LNCAP (cell line): ENCODE measurements at regions not wholly inside any gene's neighbourhood (a gene's known extent, or its start where the extent isn't known, plus 50 kb on each side); places are given as distances from the start of the nearest gene placed in this dataset.

Experiments used
- TF ChIP-seq, protein P1 (sequence below): fragments of 450-650 bp; IDR thresholded peaks from 2 replicates; pipeline ENCODE4 v1.5.1; 2017; ENCODE audit warnings: mild to moderate bottlenecking

DNA sequence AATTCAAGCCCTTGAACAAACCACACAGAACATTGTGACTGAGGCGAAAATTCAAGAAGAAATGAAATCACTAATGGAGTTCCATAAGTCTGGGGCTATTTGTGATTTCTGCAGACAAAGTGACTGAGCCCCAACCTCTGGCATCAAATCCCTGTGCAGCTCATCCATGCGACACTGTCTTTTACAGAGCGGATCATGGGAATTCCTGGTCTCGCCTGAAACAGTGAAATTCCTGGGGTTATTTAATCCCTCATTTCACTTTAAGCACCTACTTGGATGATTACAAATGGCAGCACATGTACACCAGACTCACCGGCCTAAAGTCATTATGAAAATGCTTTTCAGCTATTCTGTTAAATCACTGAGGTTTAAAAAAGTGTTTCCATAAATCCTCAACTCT, 102.4 kb upstream of the CDH4 start:
- TF ChIP-seq, protein P1, sequence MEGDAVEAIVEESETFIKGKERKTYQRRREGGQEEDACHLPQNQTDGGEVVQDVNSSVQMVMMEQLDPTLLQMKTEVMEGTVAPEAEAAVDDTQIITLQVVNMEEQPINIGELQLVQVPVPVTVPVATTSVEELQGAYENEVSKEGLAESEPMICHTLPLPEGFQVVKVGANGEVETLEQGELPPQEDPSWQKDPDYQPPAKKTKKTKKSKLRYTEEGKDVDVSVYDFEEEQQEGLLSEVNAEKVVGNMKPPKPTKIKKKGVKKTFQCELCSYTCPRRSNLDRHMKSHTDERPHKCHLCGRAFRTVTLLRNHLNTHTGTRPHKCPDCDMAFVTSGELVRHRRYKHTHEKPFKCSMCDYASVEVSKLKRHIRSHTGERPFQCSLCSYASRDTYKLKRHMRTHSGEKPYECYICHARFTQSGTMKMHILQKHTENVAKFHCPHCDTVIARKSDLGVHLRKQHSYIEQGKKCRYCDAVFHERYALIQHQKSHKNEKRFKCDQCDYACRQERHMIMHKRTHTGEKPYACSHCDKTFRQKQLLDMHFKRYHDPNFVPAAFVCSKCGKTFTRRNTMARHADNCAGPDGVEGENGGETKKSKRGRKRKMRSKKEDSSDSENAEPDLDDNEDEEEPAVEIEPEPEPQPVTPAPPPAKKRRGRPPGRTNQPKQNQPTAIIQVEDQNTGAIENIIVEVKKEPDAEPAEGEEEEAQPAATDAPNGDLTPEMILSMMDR = no peak

DNA sequence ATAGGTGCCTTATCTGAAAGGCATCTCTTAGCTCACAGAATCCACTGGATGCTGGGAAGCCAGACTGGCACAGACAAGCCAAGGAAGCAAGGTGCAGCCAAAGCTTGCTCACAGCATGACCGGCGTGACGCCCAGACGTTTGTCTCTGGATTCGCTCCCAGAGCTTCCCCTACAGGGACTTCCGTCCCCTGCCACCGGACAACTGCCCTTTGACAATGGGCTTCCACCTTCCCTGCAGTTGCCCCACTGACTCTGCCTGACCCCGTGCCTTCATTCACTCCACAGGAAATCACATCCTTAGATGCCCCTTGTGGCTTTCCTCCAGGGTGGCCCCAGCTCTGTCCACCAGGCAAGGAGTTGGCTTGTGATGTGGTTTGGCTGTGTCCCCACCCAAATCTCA, 94.8 kb upstream of the CDH4 start:
- TF ChIP-seq, protein P1 = no peak

DNA sequence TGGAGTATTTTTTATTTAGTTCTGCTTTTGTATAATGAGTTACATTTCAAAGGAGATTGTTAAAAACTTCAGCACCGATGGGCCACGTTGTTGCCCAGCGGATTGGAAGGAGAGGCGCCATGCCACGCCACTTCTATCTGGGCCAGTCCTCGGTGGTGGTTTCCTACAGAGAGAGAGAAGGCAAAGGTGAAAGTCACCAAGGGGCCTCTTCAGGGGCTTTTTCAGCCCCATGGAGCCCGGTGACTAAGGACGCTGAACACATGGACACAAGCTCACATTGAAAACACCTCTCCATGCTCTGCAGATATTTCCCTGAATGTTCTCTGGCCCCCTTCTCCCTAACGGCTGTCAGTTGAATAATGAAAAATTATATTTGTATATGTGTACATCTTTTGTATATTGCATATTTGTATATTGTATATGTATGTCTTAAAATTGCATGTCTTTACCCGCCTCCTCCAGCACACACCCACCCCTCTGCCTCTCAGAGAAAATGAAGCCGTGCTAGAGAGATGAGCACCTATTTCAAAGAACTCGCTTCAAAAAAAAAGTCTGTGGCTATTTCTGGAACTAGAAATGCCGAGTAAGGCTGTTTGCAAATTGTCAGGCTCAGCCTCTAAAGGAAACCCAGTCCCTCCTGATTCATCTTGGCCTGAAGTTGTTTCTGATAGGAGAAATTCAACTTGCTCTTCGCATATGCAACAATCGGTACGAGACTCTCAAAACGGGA, 91.9 kb upstream of the CDH4 start:
- TF ChIP-seq, protein P1 = no peak

DNA sequence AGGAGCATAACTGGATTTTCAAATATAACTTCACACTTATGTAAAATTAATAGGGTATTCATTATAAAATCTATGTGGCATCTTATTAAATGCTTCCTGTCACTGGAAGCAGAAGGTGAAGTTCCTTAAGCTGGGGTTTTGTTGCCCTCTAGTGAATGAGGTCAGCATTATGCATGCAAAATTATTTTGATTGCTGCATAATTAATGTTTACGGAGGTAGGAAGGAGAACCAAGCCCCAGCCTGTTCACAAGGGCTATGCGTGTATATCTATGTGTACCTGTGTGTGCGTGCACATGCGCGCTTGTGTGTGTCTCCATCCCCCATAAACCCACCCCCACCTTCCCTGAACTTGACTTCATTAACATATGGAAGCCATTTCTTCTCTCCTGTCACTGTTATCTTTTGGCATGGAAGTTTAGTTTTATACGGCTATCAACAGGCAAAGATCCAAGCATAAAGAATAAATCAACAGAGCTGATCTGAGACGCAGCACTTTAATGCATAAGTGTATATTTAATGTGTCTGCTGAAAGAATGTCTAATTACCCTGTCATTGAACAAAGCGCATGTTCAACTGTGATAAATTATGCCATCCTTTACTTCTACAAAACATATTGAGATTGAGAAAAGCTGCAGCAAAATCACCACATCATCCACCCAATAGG, 90.2 kb upstream of the CDH4 start:
- TF ChIP-seq, protein P1 = peak; percentile 8; the same call in 1 of the 2 replicates

DNA sequence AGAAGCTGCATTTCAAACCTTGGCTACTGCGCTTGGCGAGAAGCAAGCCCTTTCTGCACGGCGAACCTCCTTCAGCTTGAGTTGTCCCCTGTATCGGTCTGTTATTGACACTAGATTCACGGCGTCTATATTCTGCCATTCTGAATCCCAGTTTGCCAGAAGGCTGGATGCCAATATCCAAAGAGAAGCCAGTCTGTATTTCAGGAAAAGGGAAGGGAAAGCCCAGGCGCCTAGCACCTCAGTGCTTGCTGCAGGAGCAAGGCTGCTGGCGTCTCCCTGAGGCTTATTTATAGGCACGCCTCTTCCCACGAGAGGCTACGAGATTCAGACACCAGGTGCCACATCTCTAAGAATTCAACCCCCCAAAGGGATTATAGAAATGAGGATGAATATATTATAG, 89.6 kb upstream of the CDH4 start:
- TF ChIP-seq, protein P1 = no peak

DNA sequence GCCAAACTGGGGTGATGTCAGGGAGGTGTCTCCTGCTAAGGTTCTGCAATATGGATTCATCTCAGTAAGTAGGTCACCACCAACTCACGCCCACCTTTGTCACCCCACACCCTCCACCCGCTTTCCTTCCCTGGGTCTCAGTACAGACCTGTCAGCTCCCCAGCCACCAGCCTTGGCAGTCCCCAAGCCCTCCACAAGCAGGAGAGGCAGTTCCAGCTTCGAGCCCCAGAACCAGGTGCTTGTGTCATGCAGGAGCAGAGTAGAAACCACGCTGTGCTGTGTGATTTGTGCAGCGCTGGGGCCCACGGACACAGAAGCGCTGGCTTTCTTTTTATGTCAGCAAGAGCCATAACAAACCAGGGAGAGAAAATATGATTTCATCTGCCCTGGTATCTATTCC, 89.0 kb upstream of the CDH4 start:
- TF ChIP-seq, protein P1 = no peak

DNA sequence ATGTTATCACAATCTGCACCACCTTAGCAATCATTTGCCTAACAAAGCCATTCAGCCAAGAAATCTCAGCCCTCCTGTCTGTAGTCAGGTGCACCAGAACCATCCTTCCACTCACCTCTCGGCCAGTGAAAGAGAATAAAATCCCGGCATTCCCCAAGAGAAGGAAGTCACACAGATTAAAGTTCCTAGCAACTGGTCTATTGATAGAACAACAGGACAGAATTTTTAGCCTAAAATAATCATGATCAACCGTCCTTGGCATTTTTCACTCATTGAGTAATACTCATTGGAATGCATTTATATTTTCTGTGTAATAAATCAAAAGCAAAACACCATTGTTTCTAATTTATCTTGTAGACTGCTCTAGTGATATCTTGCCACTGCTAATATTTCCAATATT, 85.7 kb upstream of the CDH4 start:
- TF ChIP-seq, protein P1 = no peak
